Vagina (tissue), 2 donors: ENCODE measurements at regions not wholly inside any gene's neighbourhood (a gene's known extent, or its start where the extent isn't known, plus 50 kb on each side); places are given as distances from the start of the nearest gene placed in this dataset.

Experiments
- DNase-seq, 2 donors: peaks; one replicate each; pipeline ENCODE4 v3.0.0-alpha.2; 2017; ENCODE audit errors: extremely low spot score in 2 of 2
- H3K27ac ChIP-seq: fragments of 200-600 bp; sonication (generic); one replicate; pipeline ENCODE4 v1.5.1; 2019
- H3K27me3 ChIP-seq: fragments of 200-600 bp; sonication (generic); one replicate; pipeline ENCODE4 v1.5.1; 2019
- H3K36me3 ChIP-seq, 2 donors: fragments of 200-600 bp; sonication (generic); one replicate each; pipeline ENCODE4 v1.5.1; 2017 to 2019
- H3K4me1 ChIP-seq: fragments of 200-600 bp; sonication (generic); one replicate; pipeline ENCODE4 v1.5.1; 2019
- H3K4me3 ChIP-seq, 2 donors: fragments of 200-600 bp; sonication (generic); 1 replicate in 1 of 2; 2 replicates in 1 of 2; pipeline ENCODE4 v1.5.1; 2016 to 2019
- H3K9me3 ChIP-seq: fragments of 200-600 bp; sonication (generic); one replicate; pipeline ENCODE4 v1.5.1; 2019
- POLR2A ChIP-seq, 2 donors: fragments of 450-650 bp; IDR thresholded peaks; one replicate each; pipeline ENCODE4 v1.6.1; 2017; ENCODE audit warnings: antibody characterized with exemption in 2 of 2, mild to moderate bottlenecking in 2 of 2, moderate library complexity in 2 of 2
- POLR2AphosphoS5 ChIP-seq, 2 donors: sonication (generic); formaldehyde crosslinking; IDR thresholded peaks; one replicate each; pipeline ENCODE4 v1.9.0; 2017; ENCODE audit warnings: antibody characterized with exemption in 2 of 2, mild to moderate bottlenecking in 2 of 2, low read depth in 1 of 2; ENCODE audit not compliant: insufficient read depth in 1 of 2
- intact Hi-C: fragments of 100-400 bp; cut with DNase I; formaldehyde crosslinking; loops from one replicate; pipeline ENCODE4 v1.15.1; 2023
- TF ChIP-seq, protein P1 (sequence below), 3 experiments: fragments of 450-650 bp in 2 of 3; fragments of 200-600 bp in 1 of 3; sonication (generic) in 1 of 3; IDR thresholded peaks; one replicate each; pipeline ENCODE4 v1.5.1; 2017 to 2019; ENCODE audit warnings: antibody characterized with exemption in 3 of 3, mild to moderate bottlenecking in 2 of 3, moderate library complexity in 2 of 3

DNA sequence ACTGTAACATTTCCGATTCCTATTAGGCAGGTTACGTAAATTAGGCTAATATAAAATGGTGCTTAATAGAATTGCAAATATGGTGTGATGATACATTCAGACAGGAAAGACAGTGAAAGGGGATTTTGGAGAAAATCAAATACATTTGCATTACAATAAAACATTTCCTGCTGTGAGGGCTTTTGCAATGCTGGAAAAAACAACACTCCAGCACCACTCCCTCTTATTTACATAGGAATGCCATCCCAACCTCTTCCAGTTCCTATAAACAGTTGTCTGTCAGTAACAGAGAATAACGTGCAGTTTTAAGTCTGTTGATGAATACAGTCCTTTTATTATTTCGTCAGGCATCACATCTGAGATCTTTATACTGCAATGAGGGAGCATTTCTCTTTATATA lies 298.8 kb upstream of the FANCL start:
- H3K4me3 ChIP-seq = no peak overlapping the region
- H3K36me3 ChIP-seq = no peaks in the 10 kb centered on the region
- H3K27me3 ChIP-seq = no peaks in the 10 kb centered on the region
- DNase-seq = no peak
- TF ChIP-seq, protein P1, sequence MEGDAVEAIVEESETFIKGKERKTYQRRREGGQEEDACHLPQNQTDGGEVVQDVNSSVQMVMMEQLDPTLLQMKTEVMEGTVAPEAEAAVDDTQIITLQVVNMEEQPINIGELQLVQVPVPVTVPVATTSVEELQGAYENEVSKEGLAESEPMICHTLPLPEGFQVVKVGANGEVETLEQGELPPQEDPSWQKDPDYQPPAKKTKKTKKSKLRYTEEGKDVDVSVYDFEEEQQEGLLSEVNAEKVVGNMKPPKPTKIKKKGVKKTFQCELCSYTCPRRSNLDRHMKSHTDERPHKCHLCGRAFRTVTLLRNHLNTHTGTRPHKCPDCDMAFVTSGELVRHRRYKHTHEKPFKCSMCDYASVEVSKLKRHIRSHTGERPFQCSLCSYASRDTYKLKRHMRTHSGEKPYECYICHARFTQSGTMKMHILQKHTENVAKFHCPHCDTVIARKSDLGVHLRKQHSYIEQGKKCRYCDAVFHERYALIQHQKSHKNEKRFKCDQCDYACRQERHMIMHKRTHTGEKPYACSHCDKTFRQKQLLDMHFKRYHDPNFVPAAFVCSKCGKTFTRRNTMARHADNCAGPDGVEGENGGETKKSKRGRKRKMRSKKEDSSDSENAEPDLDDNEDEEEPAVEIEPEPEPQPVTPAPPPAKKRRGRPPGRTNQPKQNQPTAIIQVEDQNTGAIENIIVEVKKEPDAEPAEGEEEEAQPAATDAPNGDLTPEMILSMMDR (IDR thresholded peaks at IDR 0.05) = no peak
- TF ChIP-seq POLR2AphosphoS5 (IDR thresholded peaks at IDR 0.05; ENCODE audit: insufficient read depth in 1 of 2, low read depth in 1 of 2) = no peak
- TF ChIP-seq POLR2A (IDR thresholded peaks at IDR 0.05) = no peak
- no peaks in the 10 kb centered on the region for H3K9me3 ChIP-seq
- intact Hi-C loops = no loop called here
- no peak overlapping the region for H3K27ac ChIP-seq
- no peaks in the 10 kb centered on the region for H3K4me1 ChIP-seq

GRCh38 chr2:58535990-58536389 lies 294.9 kb upstream of the FANCL start:
- no peak overlapping the region for H3K27ac ChIP-seq
- H3K9me3 ChIP-seq = no peaks in the 10 kb centered on the region
- no peaks in the 10 kb centered on the region for H3K27me3 ChIP-seq
- intact Hi-C loops = no loop called here
- TF ChIP-seq, protein P1 (IDR thresholded peaks at IDR 0.05) = no peak
- TF ChIP-seq POLR2AphosphoS5 (IDR thresholded peaks at IDR 0.05; ENCODE audit: insufficient read depth in 1 of 2, low read depth in 1 of 2) = no peak
- TF ChIP-seq POLR2A (IDR thresholded peaks at IDR 0.05) = no peak
- no peak overlapping the region for H3K4me3 ChIP-seq
- H3K4me1 ChIP-seq = no peaks in the 10 kb centered on the region
- no peak for DNase-seq
- no peaks in the 10 kb centered on the region for H3K36me3 ChIP-seq

DNA sequence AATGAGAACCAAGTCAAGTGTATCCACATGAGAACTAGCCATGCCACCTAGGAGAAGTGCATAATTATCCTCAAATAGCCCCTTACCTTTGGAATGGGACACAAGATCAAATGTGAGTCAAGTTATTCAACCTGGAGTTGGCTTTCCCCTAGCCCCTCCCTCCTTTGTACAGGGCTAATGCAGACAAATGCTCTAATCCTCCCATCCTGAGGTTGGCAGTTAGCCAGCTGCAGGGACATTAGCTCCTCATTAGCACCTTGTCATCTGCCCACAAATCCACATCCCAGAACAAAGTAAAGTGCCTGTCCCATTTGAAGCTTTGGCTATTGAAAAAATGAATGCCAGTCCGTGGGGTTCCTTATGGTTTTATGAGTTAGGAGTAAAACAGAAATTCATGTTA lies 294.1 kb upstream of the FANCL start:
- intact Hi-C loops = no loop called here
- no peak overlapping the region for H3K27ac ChIP-seq
- no peak for DNase-seq
- no peaks in the 10 kb centered on the region for H3K27me3 ChIP-seq
- TF ChIP-seq, protein P1 (IDR thresholded peaks at IDR 0.05) = no peak
- TF ChIP-seq POLR2A (IDR thresholded peaks at IDR 0.05) = no peak
- no peak for TF ChIP-seq POLR2AphosphoS5 (IDR thresholded peaks at IDR 0.05; ENCODE audit: insufficient read depth in 1 of 2, low read depth in 1 of 2)
- no peaks in the 10 kb centered on the region for H3K9me3 ChIP-seq
- H3K4me1 ChIP-seq = no peaks in the 10 kb centered on the region
- H3K36me3 ChIP-seq = no peaks in the 10 kb centered on the region
- no peak overlapping the region for H3K4me3 ChIP-seq

- Histone ChIP-seq H3K36me3 (no peaks in the 10 kb centered on the region), H3K27me3 (no peaks in the 10 kb centered on the region), H3K9me3 (no peaks in the 10 kb centered on the region), H3K4me1 (no peaks in the 10 kb centered on the region), H3K4me3 (no peak overlapping the region), H3K27ac (no peak overlapping the region)
- DNase-seq = no peak
- intact Hi-C loops = no loop called here
- TF ChIP-seq, protein P1 (IDR thresholded peaks at IDR 0.05) = no peak
- no peak for TF ChIP-seq POLR2A (IDR thresholded peaks at IDR 0.05)
- TF ChIP-seq POLR2AphosphoS5 (IDR thresholded peaks at IDR 0.05; ENCODE audit: insufficient read depth in 1 of 2, low read depth in 1 of 2) = no peak
These were observed 292.3 kb upstream of the FANCL start for GRCh38 chr2:58533376-58533775.

DNA sequence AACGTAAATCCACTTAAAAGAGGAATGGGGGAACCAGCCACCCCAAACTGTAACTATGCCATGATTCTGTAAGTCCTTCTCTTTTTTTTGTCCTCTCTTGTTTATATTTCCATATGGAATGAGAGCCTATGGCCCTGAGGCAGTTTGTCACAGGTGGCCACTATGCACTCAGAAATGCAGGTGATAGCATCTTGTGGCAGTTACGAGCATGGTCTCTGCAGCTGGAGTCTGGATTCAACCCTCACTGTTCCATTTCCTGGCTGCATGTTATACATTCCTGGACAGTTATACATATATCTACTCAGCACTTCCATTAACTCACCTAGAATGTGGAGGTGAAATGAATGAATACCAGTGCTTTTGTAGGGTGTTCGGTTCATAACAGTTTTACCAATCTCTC lies 291.5 kb upstream of the FANCL start:
- intact Hi-C loops = no loop called here
- H3K36me3 ChIP-seq = no peaks in the 10 kb centered on the region
- DNase-seq = no peak

More for the DNA sequence above, 291.5 kb upstream of the FANCL start:
- H3K4me3 ChIP-seq = no peak overlapping the region
- H3K9me3 ChIP-seq = no peaks in the 10 kb centered on the region
- H3K27me3 ChIP-seq = no peaks in the 10 kb centered on the region
- no peak overlapping the region for H3K27ac ChIP-seq
- no peaks in the 10 kb centered on the region for H3K4me1 ChIP-seq
- no peak for TF ChIP-seq POLR2AphosphoS5 (IDR thresholded peaks at IDR 0.05; ENCODE audit: insufficient read depth in 1 of 2, low read depth in 1 of 2)
- TF ChIP-seq, protein P1 (IDR thresholded peaks at IDR 0.05) = no peak
- TF ChIP-seq POLR2A (IDR thresholded peaks at IDR 0.05) = no peak
